HG02623 (cell line): ENCODE measurements at regions not wholly inside any gene's neighbourhood (a gene's known extent, or its start where the extent isn't known, plus 50 kb on each side); places are given as distances from the start of the nearest gene placed in this dataset.

Source experiments
- ATAC-seq: cut with Tn5 transposase; IDR thresholded peaks from one replicate; pipeline ENCODE4 v1.9.1; 2021; ENCODE audit warnings: moderate library complexity; ENCODE audit not compliant: unreplicated experiment

- no peak for ATAC-seq
Measured at GRCh38 chr17:79145548-79145947, 70.9 kb downstream of the ENGASE start.

GRCh38 chr17:79144133-79144532, 69.5 kb downstream of the ENGASE start:
- no peak for ATAC-seq

GRCh38 chr17:79142375-79142774, 67.8 kb downstream of the ENGASE start:
- ATAC-seq = no peak

- no peak for ATAC-seq
Measured at GRCh38 chr17:79141578-79142355, 67.1 kb downstream of the ENGASE start.

- no peak for ATAC-seq
Measured at GRCh38 chr17:79138826-79139225, 64.2 kb downstream of the ENGASE start.

- no peak for ATAC-seq
Measured at GRCh38 chr17:79137789-79138165, 63.2 kb downstream of the ENGASE start.

- no peak for ATAC-seq
Measured at GRCh38 chr17:79137015-79137788, 62.6 kb downstream of the ENGASE start.

- ATAC-seq = no peak
Measured at GRCh38 chr17:79136596-79136995, 62.0 kb downstream of the ENGASE start.
